WTC11 (cell line): ENCODE measurements at regions not wholly inside any gene's neighbourhood (a gene's known extent, or its start where the extent isn't known, plus 50 kb on each side); places are given as distances from the start of the nearest gene placed in this dataset.

Source experiments
- ATAC-seq: fragments of 200-7000 bp; cut with Tn5 transposase; 2 replicates; pipeline ENCODE4 v1.10.0; 2021; ENCODE audit warnings: mild to moderate bottlenecking, moderate library complexity
- CTCF ChIA-PET: fragments of 300-600 bp; sonication (Branson Sonifier 250); formaldehyde crosslinking; loops from one replicate; lab custom pipeline; 2021; ENCODE audit warnings: antibody characterized with exemption; lab: Charles Lee
- POLR2A ChIA-PET: fragments of 350-600 bp; sonication (Branson Sonifier 250); formaldehyde crosslinking; loops from one replicate; lab custom pipeline; 2021; ENCODE audit warnings: antibody characterized with exemption; lab: Charles Lee
- DNase-seq: peaks from one replicate; pipeline ENCODE4 v3.0.0; 2021; ENCODE audit warnings: low spot score
- H3K27ac Mint-ChIP-seq: 2 replicates; pipeline ENCODE4 v1.8.0; 2021; ENCODE audit warnings: mixed read lengths
- H3K27me3 Mint-ChIP-seq: 2 replicates; pipeline ENCODE4 v1.8.0; 2021; ENCODE audit warnings: low read depth, mild to moderate bottlenecking, moderate library complexity, mixed read lengths
- H3K36me3 Mint-ChIP-seq: 2 replicates; pipeline ENCODE4 v1.8.0; 2021; ENCODE audit warnings: mixed read lengths
- H3K4me1 Mint-ChIP-seq: 2 replicates; pipeline ENCODE4 v1.8.0; 2022; ENCODE audit warnings: mixed read lengths
- H3K4me3 Mint-ChIP-seq: 2 replicates; pipeline ENCODE4 v1.8.0; 2021; ENCODE audit warnings: mild to moderate bottlenecking, moderate library complexity, mixed read lengths
- H3K9me3 Mint-ChIP-seq: 2 replicates; pipeline ENCODE4 v1.8.0; 2021; ENCODE audit warnings: mixed read lengths
- ARID4B ChIP-seq: sonication (generic); formaldehyde crosslinking; IDR thresholded peaks from 2 replicates; pipeline ENCODE4 v1.8.0; 2023; ENCODE audit warnings: missing genetic modification reagents, mild to moderate bottlenecking, borderline replicate concordance
- ATF3 ChIP-seq: sonication (generic); formaldehyde crosslinking; conservative IDR thresholded peaks from 2 replicates; pipeline ENCODE4 v1.8.1; 2022; ENCODE audit warnings: mild to moderate bottlenecking, missing genetic modification reagents
- GRHL2 ChIP-seq: fragments of 250-450 bp; sonication (Bioruptor Pico); IDR thresholded peaks from 2 replicates; pipeline ENCODE4 v1.8.0; 2022; ENCODE audit warnings: mild to moderate bottlenecking, moderate library complexity; ENCODE audit not compliant: insufficient replicate concordance, severe bottlenecking
- GTF2I ChIP-seq: fragments of 250-450 bp; sonication (Bioruptor Pico); conservative IDR thresholded peaks from 2 replicates; pipeline ENCODE4 v1.4.0; 2021; ENCODE audit warnings: mild to moderate bottlenecking
- HMGXB4 ChIP-seq: sonication (generic); formaldehyde crosslinking; IDR thresholded peaks from 2 replicates; pipeline ENCODE4 v1.8.1; 2023; ENCODE audit warnings: mild to moderate bottlenecking, moderate library complexity, missing genetic modification reagents
- OVOL2 ChIP-seq: fragments of 250-450 bp; sonication (Bioruptor Pico); IDR thresholded peaks from 2 replicates; pipeline ENCODE4 v1.9.0; 2021; ENCODE audit warnings: mild to moderate bottlenecking, borderline replicate concordance
- PRRX2 ChIP-seq: fragments of 250-450 bp; sonication (Bioruptor Pico); IDR thresholded peaks from 2 replicates; pipeline ENCODE4 v1.8.0; 2021; ENCODE audit warnings: mild to moderate bottlenecking
- RELA ChIP-seq: sonication (generic); formaldehyde crosslinking; IDR thresholded peaks from 2 replicates; pipeline ENCODE4 v1.8.1; 2022; ENCODE audit warnings: missing genetic modification reagents, mild to moderate bottlenecking, borderline replicate concordance
- SMAD4 ChIP-seq: sonication (generic); formaldehyde crosslinking; IDR thresholded peaks from 2 replicates; pipeline ENCODE4 v1.8.0; 2022; ENCODE audit warnings: mild to moderate bottlenecking, missing genetic modification reagents
- TCF7 ChIP-seq: sonication (generic); formaldehyde crosslinking; IDR thresholded peaks from 2 replicates; pipeline ENCODE4 v1.8.0; 2022; ENCODE audit warnings: mild to moderate bottlenecking, low read depth, missing genetic modification reagents, moderate library complexity
- TEAD4 ChIP-seq: sonication (generic); formaldehyde crosslinking; IDR thresholded peaks from 2 replicates; pipeline ENCODE4 v1.8.0; 2022; ENCODE audit warnings: mild to moderate bottlenecking, missing genetic modification reagents
- ZNF232 ChIP-seq: sonication (generic); formaldehyde crosslinking; IDR thresholded peaks from 2 replicates; pipeline ENCODE4 v1.8.0; 2022; ENCODE audit warnings: mild to moderate bottlenecking, missing genetic modification reagents
- ZNF263 ChIP-seq: sonication (generic); formaldehyde crosslinking; IDR thresholded peaks from 2 replicates; pipeline ENCODE4 v1.8.1; 2022; ENCODE audit warnings: low read depth, mild to moderate bottlenecking, moderate library complexity, missing genetic modification reagents
- ZNF423 ChIP-seq: fragments of 250-450 bp; sonication (Bioruptor Pico); IDR thresholded peaks from 2 replicates; pipeline ENCODE4 v2.1.2; 2022; ENCODE audit warnings: mild to moderate bottlenecking, moderate library complexity
- ZNF425 ChIP-seq: fragments of 250-450 bp; sonication (Bioruptor Pico); conservative IDR thresholded peaks from 2 replicates; pipeline ENCODE4 v1.9.0; 2021; ENCODE audit warnings: mild to moderate bottlenecking
- ZNF512 ChIP-seq: sonication (generic); formaldehyde crosslinking; IDR thresholded peaks from 2 replicates; pipeline ENCODE4 v1.8.1; 2022; ENCODE audit warnings: missing genetic modification reagents, borderline replicate concordance

GRCh38 chr4:107449611-107450369 lies 270.2 kb downstream of the PAPSS1 start:
- Mint-ChIP-seq H3K27me3 (no peaks in the 10 kb centered on the region), H3K4me1 (peaks cover 8% of the 10 kb centered on the region), H3K9me3 (no peaks in the 10 kb centered on the region), H3K27ac (no peak overlapping the region), H3K4me3 (no peak overlapping the region), H3K36me3 (no peaks in the 10 kb centered on the region)
- DNase-seq (no peak), ATAC-seq (no peak)
- ChIA-PET CTCF (no interaction called here), POLR2A (interaction anchor here (0.5 kb wide), 1 partner anchor 766 kb away, joined by 6 read pairs; no protein-coding TSS in a partner anchor)
- TF ChIP-seq ZNF423 (no peak), SMAD4 (CRISPR knock-in tag) (no peak), GTF2I (CRISPR knock-in tag) (no peak), ZNF512 (CRISPR knock-in tag) (no peak), ARID4B (no peak), PRRX2 (no peak), OVOL2 (CRISPR knock-in tag) (no peak), ATF3 (CRISPR knock-in tag) (no peak), ZNF232 (no peak), ZNF425 (no peak), ZNF263 (no peak), GRHL2 (CRISPR knock-in tag) (no peak), RELA (CRISPR knock-in tag) (no peak), TEAD4 (CRISPR knock-in tag) (no peak), HMGXB4 (no peak), TCF7 (CRISPR knock-in tag) (no peak)
